IMR-90 (cell line): ENCODE measurements at regions not wholly inside any gene's neighbourhood (a gene's known extent, or its start where the extent isn't known, plus 50 kb on each side); places are given as distances from the start of the nearest gene placed in this dataset.

Source experiments
- BHLHE40 ChIP-seq: fragments of 150-350 bp; IDR thresholded peaks from 2 replicates; pipeline ENCODE4 v1.6.1; 2016; ENCODE audit warnings: mild to moderate bottlenecking, low read depth, low read length
- CEBPB ChIP-seq: IDR thresholded peaks from 2 replicates; pipeline ENCODE4 v1.6.1; 2012; ENCODE audit warnings: low read depth, low read length, improper control_type of control experiment
- CHD1 ChIP-seq: IDR thresholded peaks from 2 replicates; pipeline ENCODE4 v1.6.1; 2012; ENCODE audit warnings: low read depth, low read length, improper control_type of control experiment
- CTCF ChIP-seq: conservative IDR thresholded peaks from 2 replicates; pipeline ENCODE4 v1.5.1; 2012; ENCODE audit warnings: mild to moderate bottlenecking, low read depth, low read length, improper control_type of control experiment
- MAZ ChIP-seq: IDR thresholded peaks from 2 replicates; pipeline ENCODE4 v1.6.1; 2012; ENCODE audit warnings: low read depth, mild to moderate bottlenecking, low read length, improper control_type of control experiment, moderate library complexity, borderline replicate concordance
- MXI1 ChIP-seq: IDR thresholded peaks from 2 replicates; pipeline ENCODE4 v1.6.1; 2012; ENCODE audit warnings: low read depth, mild to moderate bottlenecking, low read length, moderate library complexity, borderline replicate concordance
- NFE2L2 ChIP-seq: fragments of 150-350 bp; IDR thresholded peaks from 2 replicates; pipeline ENCODE4 v1.6.1; 2016; ENCODE audit warnings: low read depth, mild to moderate bottlenecking, low read length
- POLR2A ChIP-seq: IDR thresholded peaks from 2 replicates; pipeline ENCODE4 v1.6.1; 2012; ENCODE audit warnings: mild to moderate bottlenecking, low read depth, low read length
- RCOR1 ChIP-seq: IDR thresholded peaks from 2 replicates; pipeline ENCODE4 v1.6.1; 2012; ENCODE audit warnings: mild to moderate bottlenecking, low read length, improper control_type of control experiment; ENCODE audit not compliant: insufficient replicate concordance
- RFX5 ChIP-seq: IDR thresholded peaks from 2 replicates; pipeline ENCODE4 v1.8.0; 2012; ENCODE audit warnings: low read depth, mild to moderate bottlenecking, low read length, moderate library complexity
- USF2 ChIP-seq: fragments of 150-350 bp; IDR thresholded peaks from 2 replicates; pipeline ENCODE4 v1.6.1; 2017; ENCODE audit warnings: mild to moderate bottlenecking, antibody characterized with exemption, low read length, low read depth

GRCh38 chr3:64853456-64853855 lies 165.7 kb upstream of the ADAMTS9 start:
- TF ChIP-seq MXI1 (no peak), CTCF (no peak), NFE2L2 (no peak), CEBPB (no peak), RFX5 (no peak), BHLHE40 (no peak), MAZ (no peak), POLR2A (no peak), CHD1 (no peak), RCOR1 (no peak), USF2 (no peak)
